ENCODE measurements at regions not wholly inside any gene's neighbourhood (a gene's known extent, or its start where the extent isn't known, plus 50 kb on each side); places are given as distances from the start of the nearest gene placed in this dataset.

- no peak overlapping the region for H3K27ac ChIP-seq
- TF ChIP-seq ZFX (IDR thresholded peaks at IDR 0.05; ENCODE audit: borderline replicate concordance) (no peak), CTCF (IDR thresholded peaks at IDR 0.05) (no peak)
Measured at GRCh38 chr1:96002969-96003964, 718.3 kb upstream of the PTBP2 start.

GRCh38 chr1:96009831-96010434 lies 711.7 kb upstream of the PTBP2 start:
- TF ChIP-seq ZFX (IDR thresholded peaks at IDR 0.05; ENCODE audit: borderline replicate concordance): no peak
- TF ChIP-seq CTCF (IDR thresholded peaks at IDR 0.05): no peak
- no peak overlapping the region for H3K27ac ChIP-seq

- TF ChIP-seq ZFX (IDR thresholded peaks at IDR 0.05; ENCODE audit: borderline replicate concordance) (no peak), CTCF (IDR thresholded peaks at IDR 0.05) (no peak)
Measured at GRCh38 chr1:96011606-96012005, 710.0 kb upstream of the PTBP2 start.

GRCh38 chr1:96016219-96016618 lies 705.4 kb upstream of the PTBP2 start:
- H3K27ac ChIP-seq: no peak overlapping the region
- TF ChIP-seq ZFX (IDR thresholded peaks at IDR 0.05; ENCODE audit: borderline replicate concordance): no peak
- no peak for TF ChIP-seq CTCF (IDR thresholded peaks at IDR 0.05)

More at GRCh38 chr1:96011606-96012005, 710.0 kb upstream of the PTBP2 start:
- no peak overlapping the region for H3K27ac ChIP-seq

- no peak overlapping the region for H3K27ac ChIP-seq
- TF ChIP-seq ZFX (IDR thresholded peaks at IDR 0.05; ENCODE audit: borderline replicate concordance): no peak
- TF ChIP-seq CTCF (IDR thresholded peaks at IDR 0.05): no peak
Measured at GRCh38 chr1:96020378-96020777, 701.2 kb upstream of the PTBP2 start.

- H3K27ac ChIP-seq: no peak overlapping the region
- TF ChIP-seq ZFX (IDR thresholded peaks at IDR 0.05; ENCODE audit: borderline replicate concordance): no peak
- no peak for TF ChIP-seq CTCF (IDR thresholded peaks at IDR 0.05)
Measured at GRCh38 chr1:96025062-96025461, 696.5 kb upstream of the PTBP2 start.

- TF ChIP-seq CTCF (IDR thresholded peaks at IDR 0.05): no peak
- no peak for TF ChIP-seq ZFX (IDR thresholded peaks at IDR 0.05; ENCODE audit: borderline replicate concordance)
- no peak overlapping the region for H3K27ac ChIP-seq
Measured at GRCh38 chr1:96028071-96028470, 693.5 kb upstream of the PTBP2 start.
